Adrenal gland (tissue), 9 donors: ENCODE measurements at regions not wholly inside any gene's neighbourhood (a gene's known extent, or its start where the extent isn't known, plus 50 kb on each side); places are given as distances from the start of the nearest gene placed in this dataset.

Experiments
- DNase-seq, 7 donors: peaks; one replicate each; pipeline ENCODE4 v3.0.0-alpha.2; 2019 to 2020
- H3K27ac ChIP-seq, 5 donors: fragments of 200-600 bp; sonication (generic) in 4 of 5; 1 replicate in 3 of 5; 2 replicates in 2 of 5; pipeline versions ENCODE4 v1.5.1 to v1.8.0; 2016 to 2020; ENCODE audit warnings: mild to moderate bottlenecking in 1 of 5
- H3K27me3 ChIP-seq: fragments of 200-600 bp; 2 replicates; pipeline ENCODE4 v1.8.0; 2021
- H3K36me3 ChIP-seq, 2 donors: fragments of 200-600 bp; replicated peaks in 1 of 2; 1 replicate in 1 of 2; 2 replicates in 1 of 2; pipeline versions ENCODE4 v1.5.1 to v1.8.0; 2018 to 2022
- H3K4me1 ChIP-seq, 2 donors: fragments of 200-600 bp; replicated peaks in 1 of 2; 1 replicate in 1 of 2; 2 replicates in 1 of 2; pipeline versions ENCODE4 v1.5.1 to v1.8.0; 2018 to 2021
- H3K4me3 ChIP-seq, 4 donors: fragments of 200-600 bp; sonication (generic) in 3 of 4; one replicate each; pipeline ENCODE4 v1.5.1; 2016 to 2018
- H3K9me3 ChIP-seq, 3 donors: fragments of 200-600 bp; sonication (generic) in 1 of 3; replicated peaks in 1 of 3; 1 replicate in 2 of 3; 2 replicates in 1 of 3; pipeline versions ENCODE4 v1.5.1 to v1.8.0; 2016 to 2021
- CTCF ChIP-seq, 6 experiments: fragments of 450-650 bp in 4 of 6; fragments of 200-600 bp in 2 of 6; sonication (generic) in 1 of 6; IDR thresholded peaks; 1 replicate in 5 of 6; 2 replicates in 1 of 6; pipeline versions ENCODE4 v1.5.1 to v1.8.0; 2016 to 2021; ENCODE audit warnings: antibody characterized with exemption in 6 of 6, mild to moderate bottlenecking in 2 of 6, moderate library complexity in 1 of 6
- POLR2A ChIP-seq, 2 donors: fragments of 450-650 bp; IDR thresholded peaks; one replicate each; pipeline ENCODE4 v1.6.1; 2017; ENCODE audit warnings: antibody characterized with exemption in 2 of 2, mild to moderate bottlenecking in 2 of 2, moderate library complexity in 1 of 2
- WGBS, 4 donors: extraction: QIAGEN DNeasy Blood & Tissue Kit in 2 of 4; methylation state at CpG; one replicate each; pipeline versions ENCODE4 v1.1.5 to v1.1.7; 2013 to 2017; 5-methylcytosine and 5-hydroxymethylcytosine counted together
- intact Hi-C, 2 donors: fragments of 100-400 bp; cut with DNase I; formaldehyde crosslinking; loops; one replicate each; pipeline versions ENCODE4 v1.14.1 to v1.15.0; 2022 to 2023
- donor health status: healthy with polysubstance abuse.
- donor health status: Bipolar disorder and iron deficiency.
- donor health status: DM: yes; HTN: yes; CAD: no.
- donor health status: DM: no; HTN: no; CAD: no.
- donor health status: DM: no; HTN: no; CAD: no.

- no peak overlapping the region for H3K4me3 ChIP-seq
- H3K4me1 ChIP-seq = no peaks in the 10 kb centered on the region
- H3K9me3 ChIP-seq = no peaks in the 10 kb centered on the region
- TF ChIP-seq POLR2A (IDR thresholded peaks at IDR 0.05) (no peak), CTCF (IDR thresholded peaks at IDR 0.05) (no peak)
- no peak overlapping the region for H3K27ac ChIP-seq
- no peaks in the 10 kb centered on the region for H3K27me3 ChIP-seq
- H3K36me3 ChIP-seq = no peaks in the 10 kb centered on the region
- intact Hi-C loops = no loop called here
- no peak for DNase-seq
Measured at GRCh38 chr21:14844001-14844400, 220.8 kb downstream of the NRIP1 start.

DNA sequence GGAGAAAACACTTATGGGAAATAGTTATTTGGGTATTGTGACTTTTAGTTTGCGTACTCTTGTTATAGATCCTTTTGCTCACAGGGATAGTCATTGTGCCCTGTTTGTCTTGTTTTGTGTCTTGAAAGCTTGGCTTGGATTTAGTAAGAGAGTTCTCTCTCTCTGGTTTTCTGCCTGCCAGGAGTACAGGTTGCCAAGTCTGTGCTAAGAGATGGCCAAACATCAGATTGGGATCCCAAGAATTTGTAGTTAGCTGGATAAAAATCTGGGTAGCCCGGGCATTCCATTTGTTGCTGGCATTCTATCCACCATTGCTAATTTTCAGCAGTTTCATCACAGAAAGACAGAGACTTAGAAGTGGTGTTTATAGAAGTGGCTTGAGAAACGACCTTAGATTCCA, 222.2 kb downstream of the NRIP1 start:
- Histone ChIP-seq H3K4me1 (no peaks in the 10 kb centered on the region), H3K4me3 (no peak overlapping the region), H3K9me3 (no peaks in the 10 kb centered on the region), H3K36me3 (no peaks in the 10 kb centered on the region), H3K27me3 (no peaks in the 10 kb centered on the region), H3K27ac (no peak overlapping the region)
- intact Hi-C loops = no loop called here
- no peak for DNase-seq
- TF ChIP-seq CTCF (IDR thresholded peaks at IDR 0.05) (no peak), POLR2A (IDR thresholded peaks at IDR 0.05) (no peak)
- WGBS, 4 donors = 84 to 89% (median 87%) methylated on average over 3 of the region's 3 CpGs

DNA sequence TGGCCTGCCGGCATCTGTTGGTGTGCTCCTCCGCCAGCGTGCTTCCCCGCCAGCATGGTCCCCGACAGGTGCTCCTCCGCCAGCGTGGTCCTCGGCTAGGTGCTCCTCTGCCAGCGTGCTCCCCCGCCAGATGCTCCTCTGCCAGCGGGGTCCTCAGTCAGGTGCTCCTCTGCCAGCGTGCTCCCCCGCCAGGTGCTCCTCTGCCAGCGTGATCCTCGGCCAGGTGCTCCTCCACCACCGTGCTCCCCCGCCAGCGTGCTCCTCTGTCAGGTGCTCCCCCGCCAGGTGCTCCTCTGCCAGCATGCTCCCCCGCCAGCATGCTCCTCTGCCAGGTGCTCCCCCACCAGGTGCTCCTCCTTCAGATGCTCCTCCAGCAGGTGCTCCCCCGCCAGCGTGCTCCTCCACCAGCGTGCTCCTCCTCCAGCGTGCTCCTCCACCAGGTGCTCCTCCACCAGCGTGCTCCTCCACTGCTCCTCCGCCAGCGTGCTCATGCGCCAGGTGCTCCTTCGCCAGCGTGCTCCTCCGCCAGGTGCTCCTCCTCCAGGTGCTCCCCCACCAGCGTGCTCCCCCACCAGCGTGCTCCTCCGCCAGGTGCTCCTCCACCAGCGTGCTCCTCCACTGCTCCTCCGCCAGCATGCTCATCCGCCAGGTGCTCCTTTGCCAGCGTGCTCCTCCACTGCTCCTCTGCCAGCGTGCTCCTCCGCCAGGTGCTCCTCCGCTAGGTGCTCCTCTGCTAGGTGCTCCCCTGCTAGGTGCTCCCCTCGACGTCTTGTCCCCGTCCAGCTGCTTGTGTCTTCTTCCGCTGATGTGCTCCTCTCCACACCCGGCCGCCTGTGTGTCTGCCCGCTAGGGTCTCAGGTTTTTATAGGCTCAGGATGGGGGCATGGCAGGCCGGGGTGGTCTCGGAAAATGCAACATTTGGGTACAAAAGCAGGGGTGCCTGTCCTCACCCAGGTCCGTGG, 223.0 kb downstream of the NRIP1 start:
- Histone ChIP-seq H3K9me3 (no peaks in the 10 kb centered on the region), H3K4me3 (no peak overlapping the region), H3K4me1 (no peaks in the 10 kb centered on the region), H3K27ac (no peak overlapping the region), H3K27me3 (no peaks in the 10 kb centered on the region), H3K36me3 (no peaks in the 10 kb centered on the region)
- intact Hi-C loops = no loop called here
- TF ChIP-seq POLR2A (IDR thresholded peaks at IDR 0.05) = no peak
- TF ChIP-seq CTCF (IDR thresholded peaks at IDR 0.05) = no peak
- DNase-seq = no peak
- 92 to 98% (median 97%) methylated on average over 25 to 51 of the region's 51 CpGs for WGBS, 4 donors

DNA sequence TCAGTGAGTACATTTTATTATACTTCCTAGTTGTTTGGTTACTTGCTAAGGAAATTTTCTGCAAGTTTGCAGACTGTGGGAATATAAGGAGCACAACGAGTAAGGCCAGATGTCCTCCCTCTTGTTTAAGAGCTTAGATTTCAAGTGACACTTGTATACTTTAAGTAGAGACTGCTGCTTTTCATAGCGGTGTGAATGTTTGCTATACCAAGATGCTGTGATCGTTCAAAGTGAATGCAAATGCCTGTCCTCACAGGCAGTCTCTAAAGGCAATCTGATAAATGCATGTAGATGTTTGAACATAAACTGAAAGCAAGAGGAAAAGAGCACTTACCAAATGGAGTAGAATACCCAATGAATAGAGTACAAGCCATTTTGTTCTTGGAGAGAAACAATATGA, 226.4 kb downstream of the NRIP1 start:
- TF ChIP-seq CTCF (IDR thresholded peaks at IDR 0.05) (no peak), POLR2A (IDR thresholded peaks at IDR 0.05) (no peak)
- Histone ChIP-seq H3K27me3 (no peaks in the 10 kb centered on the region), H3K4me3 (no peak overlapping the region), H3K36me3 (no peaks in the 10 kb centered on the region), H3K4me1 (no peaks in the 10 kb centered on the region), H3K27ac (no peak overlapping the region), H3K9me3 (no peaks in the 10 kb centered on the region)
- intact Hi-C loops = no loop called here
- DNase-seq = no peak
- 64 to 75% (median 71%) methylated on average over 3 of the region's 3 CpGs for WGBS, 4 donors
